HG03095 (cell line): ENCODE measurements at regions not wholly inside any gene's neighbourhood (a gene's known extent, or its start where the extent isn't known, plus 50 kb on each side); places are given as distances from the start of the nearest gene placed in this dataset.
"Not testable (repeated sequence)": the region's sequence is repeated elsewhere in the genome, so short reads cannot be mapped to it uniquely, and the experiment has no call there.

ENCODE experiments used
- ATAC-seq: cut with Tn5 transposase; IDR thresholded peaks from one replicate; pipeline ENCODE4 v1.9.1; 2021; ENCODE audit warnings: moderate library complexity; ENCODE audit not compliant: unreplicated experiment

DNA sequence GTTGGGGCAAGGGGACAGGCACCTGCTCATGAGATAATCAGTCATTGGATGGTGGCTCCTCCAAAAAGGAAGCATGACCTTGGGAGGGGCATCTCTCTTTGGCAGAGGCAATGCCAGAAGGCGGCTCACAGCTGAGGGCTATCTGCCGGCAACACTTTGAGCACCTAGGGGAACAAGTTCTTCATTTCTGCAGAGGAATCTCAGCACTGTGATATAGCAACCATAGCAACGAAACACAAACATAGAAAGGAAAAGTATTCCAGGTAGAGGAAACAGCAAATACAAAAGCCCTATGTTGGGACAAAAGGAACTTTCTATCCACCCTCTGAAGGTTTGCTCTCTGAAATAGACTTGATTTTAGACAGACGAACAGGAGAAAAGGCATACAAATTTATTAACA is 89.1 kb upstream of the NEDD4L start:
- no peak for ATAC-seq

DNA sequence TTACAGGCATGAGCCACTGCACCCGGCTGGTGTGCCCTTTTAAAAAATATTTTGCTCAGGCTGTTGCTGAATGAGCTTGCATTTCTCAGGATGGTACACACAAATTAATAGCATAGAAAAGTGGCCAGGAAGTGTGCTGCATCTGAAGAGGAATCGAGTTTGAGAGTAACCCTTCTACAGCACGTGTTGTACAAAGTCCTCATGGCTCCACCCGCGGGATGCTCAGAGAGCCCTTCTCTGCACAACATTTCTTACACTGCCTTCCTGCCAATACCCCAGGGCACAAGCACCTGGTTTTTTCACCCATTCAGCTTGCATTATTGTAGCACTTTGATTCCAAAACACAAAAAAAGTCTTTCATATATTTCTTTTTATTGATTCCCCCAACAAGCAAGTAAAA is 90.1 kb upstream of the NEDD4L start:
- no peak for ATAC-seq

DNA sequence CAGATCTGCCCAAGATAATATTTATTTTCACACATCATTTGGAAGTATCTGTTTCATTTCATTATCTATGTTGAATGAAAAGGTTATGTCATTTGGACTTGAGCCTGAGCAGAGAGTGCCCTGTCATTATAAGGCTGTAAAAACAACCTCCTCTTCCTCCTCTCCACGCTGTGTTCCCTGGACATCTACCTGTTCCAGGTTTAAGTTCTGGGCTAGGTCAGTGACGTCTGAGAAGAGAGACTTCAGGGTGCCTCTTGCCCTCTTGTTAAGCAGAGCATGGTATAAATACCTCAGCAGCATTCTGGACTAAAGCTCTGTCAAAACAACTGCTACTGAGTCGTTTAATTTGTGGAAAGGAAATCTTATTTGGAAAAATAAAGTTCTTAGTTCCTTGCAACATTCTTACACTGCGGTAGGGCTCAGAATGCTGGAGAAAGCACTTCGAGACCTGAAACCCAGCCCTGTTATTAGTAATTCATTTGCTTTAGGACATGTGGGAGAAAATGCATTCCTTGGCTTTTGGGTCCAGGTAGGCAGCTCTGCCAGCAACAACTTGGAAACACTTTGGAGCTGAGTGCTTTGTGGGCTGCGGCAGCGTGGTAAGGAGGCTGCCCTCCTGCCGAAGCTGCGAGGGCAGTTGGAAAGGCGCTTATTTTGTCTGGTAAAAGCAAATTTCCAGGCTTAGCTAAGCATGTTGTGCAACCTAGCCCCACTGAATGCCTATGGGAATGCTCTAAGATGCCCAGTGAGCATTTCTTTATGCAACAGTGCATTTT is 91.8 kb upstream of the NEDD4L start:
- ATAC-seq = no peak

DNA sequence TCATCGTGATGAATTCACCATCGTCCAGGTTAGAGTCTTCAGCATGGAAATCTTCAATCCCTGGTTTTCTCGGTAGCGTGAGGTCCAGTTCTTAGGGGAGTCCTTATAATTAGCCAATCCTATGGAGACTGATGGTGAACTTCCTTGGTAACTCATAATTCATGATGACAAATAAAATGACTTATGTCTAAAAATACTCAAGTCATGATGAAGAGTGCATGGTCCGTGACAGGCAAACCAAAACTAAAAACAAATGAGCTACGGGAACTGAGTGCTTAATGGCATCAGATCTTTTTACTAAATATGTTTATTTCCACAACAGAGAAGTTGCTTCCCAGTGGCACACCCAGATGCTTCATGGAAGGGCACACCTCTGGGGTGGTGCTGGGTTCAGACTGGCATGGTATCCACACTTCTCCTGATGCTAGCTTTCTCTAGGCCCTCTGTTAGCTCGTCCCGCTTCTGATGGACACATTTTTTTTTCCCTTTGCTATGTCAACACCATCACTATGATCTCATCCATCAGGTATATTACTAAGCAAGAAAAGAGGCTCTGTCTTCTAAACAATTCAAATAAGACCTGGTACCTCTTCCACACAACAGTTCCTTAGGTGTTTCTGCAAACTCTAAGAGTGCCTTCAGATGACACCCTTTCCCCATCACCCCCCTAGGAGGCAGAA is 92.8 kb upstream of the NEDD4L start:
- no peak for ATAC-seq

DNA sequence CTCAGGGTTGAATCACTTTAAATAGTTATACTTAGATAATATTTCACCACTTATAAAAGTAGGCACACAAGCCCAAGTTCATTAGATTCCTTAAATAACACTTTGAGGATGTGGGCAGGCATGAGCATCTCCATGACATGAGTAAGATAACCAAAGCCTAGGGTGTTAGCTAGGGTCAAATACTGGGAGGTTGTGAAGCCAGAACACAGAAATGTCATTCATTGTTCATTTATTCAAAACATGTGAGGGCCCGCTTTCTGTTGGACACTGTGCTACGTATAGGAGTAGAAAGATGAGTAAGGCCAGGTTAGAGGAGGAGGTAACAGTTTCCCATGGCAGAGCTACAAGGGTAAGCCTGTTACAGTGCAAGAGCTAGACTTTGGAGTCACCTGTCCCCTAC is 93.5 kb upstream of the NEDD4L start:
- no peak for ATAC-seq

DNA sequence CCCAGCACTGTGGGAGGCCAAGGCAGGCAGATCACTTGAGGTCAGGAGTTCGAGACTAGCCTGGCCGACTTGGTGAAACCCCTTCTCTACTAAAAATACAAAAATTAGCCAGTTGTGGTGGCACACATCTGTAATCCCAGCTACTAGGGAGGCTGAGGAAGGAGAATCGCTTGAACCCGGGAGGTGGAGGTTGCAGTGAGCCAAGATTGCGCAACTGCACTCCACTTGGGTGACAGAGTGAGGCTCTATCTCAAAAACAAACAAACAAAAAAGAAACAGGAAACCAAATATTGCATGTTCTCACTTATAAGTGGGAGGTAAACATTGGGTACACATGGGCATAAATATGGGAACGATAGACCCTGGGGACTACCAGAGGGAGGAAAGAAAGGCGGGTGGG is 94.7 kb upstream of the NEDD4L start:
- ATAC-seq = not testable (repeated sequence)

DNA sequence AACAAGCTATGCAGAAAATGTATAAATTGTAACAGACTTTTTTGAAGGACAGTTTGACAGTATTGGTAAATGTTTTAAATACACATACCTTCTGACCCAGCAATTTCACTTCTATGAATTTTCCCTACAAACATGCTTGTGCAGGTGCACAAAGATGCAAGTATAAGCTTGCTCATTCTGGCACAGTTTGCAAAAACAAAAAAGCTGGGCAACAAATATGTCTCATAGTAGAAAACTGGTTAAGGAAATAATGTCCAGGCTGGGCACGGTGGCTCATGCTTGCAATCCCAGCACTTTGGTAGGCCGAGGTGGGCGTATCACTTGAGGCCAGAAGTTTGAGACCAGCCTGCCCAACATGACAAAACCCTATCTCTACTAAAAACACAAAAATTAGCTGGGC is 96.9 kb upstream of the NEDD4L start:
- no peak for ATAC-seq

DNA sequence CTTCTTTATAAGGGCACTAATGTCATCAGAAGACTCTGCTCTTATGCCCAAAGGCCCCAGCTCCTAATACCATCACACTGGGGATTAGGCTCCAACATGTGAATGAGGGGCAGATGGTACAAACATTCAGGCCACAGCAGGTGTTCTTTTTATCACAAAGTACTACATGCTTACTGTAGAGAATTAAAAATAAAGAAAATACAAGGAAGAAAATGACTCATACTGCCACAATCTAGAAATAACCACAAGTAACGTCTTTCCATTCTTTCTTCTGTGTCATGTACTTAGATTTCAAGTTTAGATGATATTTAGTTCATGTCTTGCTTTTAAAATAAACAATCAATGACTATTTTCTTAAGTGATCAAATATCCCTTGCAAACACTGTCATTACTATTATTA is 100.3 kb upstream of the NEDD4L start:
- no peak for ATAC-seq

DNA sequence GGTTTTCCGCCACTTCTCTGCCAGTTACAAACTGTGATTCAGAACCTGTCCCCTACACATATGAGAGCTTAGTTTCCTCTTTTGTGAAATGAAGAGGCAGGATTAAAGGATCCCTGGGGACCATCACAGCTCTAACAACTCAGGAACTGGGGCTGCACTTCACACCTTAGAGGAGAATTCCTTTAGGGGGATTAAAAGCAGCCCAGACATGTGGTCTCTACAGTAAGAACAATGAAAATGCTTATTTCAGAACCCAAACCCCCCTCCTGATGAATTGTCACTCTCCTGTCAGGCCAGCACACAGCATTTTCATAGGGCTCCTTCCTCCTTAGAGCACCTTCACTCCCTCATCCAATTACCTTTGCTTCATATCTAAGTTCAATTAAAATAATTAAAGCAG is 101.5 kb upstream of the NEDD4L start:
- ATAC-seq = no peak

DNA sequence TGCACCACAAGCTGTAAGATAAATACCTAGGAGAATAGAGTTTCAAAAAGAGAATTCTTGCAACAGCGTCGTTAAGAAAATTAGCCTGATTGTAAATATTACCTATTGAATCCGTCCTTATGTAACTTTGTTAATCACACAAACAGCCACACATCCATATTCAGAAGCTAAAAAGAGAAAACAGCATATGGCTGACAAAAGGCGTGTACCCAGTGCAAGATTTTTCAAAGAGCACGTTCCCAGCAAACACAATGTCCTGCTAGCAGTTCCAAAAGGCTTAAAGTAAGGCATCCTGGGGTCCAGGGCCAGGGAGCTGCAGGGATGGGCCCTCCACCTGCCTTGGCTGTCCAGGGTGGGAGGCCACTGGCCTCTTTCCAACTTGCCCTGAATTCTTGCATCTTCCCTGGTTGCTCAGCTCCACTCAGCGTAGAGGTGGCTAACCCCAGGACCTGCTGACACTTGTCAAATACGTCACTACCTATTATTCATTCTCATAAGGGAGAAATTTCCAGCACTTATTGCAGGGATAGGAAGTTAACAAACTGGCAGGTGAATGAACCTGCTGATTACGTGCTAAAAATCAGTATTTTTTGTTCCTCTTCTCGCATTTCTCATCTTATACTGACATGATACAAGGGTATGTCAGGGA is 102.1 kb upstream of the NEDD4L start:
- no peak for ATAC-seq

DNA sequence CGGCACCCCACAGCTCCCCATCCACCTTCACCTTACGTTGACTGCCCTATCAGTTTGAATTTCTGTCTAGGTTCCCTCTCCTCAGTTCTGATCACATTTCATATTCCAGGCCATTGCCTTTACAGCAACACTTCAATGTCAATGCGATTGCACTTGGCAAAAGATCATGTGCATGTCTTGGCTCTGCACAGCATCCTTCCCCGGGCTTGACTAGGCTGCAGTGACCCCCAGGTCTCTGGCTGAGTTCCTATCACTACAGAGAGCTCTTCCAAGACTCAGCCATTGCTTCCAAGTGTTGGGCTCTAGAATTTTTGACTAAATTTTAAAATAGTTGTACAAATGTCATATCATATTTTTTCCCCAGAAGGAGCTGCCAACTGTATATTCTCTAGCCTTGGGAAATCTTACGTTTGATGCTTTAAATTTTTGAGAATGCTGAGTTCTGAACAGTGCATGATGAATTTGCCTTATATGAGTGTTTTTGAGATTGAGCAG is 103.8 kb upstream of the NEDD4L start:
- ATAC-seq = no peak

DNA sequence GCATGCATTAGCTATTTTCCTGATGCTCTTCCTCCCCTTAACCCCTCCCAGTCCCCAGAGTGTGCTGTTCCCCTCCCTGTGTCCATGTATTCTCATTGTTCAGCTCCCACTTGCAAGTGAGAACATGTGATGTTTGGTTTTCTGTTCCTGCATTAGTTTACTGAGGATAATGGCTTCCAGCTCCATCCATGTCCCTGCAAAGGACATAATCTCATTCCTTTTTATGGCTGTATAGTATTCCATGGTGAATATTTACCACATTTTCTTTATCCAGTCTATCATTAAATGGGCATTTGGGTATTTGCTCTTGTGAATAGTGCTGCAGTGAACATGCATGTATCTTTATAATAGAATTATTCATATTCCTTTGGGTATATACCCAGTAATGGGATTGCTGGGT is 109.7 kb upstream of the NEDD4L start:
- ATAC-seq = not testable (repeated sequence)

DNA sequence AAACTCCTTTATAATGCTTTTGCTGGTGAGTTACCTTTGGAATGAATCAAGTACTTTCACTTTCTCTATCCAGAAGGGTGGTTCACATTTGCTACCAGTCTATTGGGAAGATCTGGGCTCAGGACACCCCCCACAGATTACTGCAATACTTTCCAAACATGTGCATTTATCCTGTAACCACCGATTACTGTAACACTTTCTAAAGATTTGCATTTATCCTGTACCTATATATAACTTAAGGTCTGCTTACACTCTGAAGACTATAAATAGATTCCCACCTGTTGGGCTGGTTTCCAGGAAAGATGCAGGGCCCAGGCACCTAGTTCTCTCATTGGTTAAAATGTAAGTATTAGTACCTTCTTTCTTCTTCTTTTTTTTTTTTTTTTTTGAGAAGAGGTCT is 113.0 kb upstream of the NEDD4L start:
- ATAC-seq = peak; percentile 85

DNA sequence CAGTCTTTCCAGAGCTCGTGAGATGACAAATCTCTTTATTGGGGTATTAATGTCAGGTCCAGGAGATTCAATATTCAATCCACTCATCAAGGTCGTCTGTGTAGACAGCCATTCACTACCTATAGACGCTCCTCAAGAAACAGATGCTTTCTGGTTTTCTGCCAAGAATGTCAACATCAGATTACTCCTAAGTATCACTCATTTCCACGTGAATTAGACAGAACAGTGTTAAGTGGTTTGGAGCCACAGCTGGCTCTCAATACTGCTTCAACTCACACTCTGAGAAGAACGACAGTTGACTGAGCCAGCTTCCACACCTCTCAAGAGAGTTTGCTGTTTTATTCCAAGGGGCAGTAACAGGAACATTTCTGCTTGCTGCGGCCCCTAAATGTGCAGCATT is 113.5 kb upstream of the NEDD4L start:
- ATAC-seq = peak; percentile 7

DNA sequence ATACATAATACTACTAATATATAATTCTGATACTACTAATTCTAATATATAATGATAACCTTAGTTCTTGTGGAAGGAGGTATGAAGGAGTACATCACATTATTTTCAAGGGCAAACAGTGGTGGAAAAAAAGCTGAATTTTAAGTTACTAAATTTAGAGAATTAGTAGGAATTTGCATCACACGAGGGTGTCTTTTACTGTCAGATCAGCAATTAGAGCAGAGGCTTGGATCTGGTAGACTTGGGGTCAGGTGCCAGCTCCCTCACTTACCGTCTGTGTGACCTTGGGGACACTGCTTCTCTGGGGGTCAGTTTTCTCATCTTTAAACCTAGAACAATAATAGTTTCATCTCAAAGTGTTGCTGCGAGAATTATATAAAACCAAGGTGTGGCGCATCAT is 114.1 kb upstream of the NEDD4L start:
- no peak for ATAC-seq

DNA sequence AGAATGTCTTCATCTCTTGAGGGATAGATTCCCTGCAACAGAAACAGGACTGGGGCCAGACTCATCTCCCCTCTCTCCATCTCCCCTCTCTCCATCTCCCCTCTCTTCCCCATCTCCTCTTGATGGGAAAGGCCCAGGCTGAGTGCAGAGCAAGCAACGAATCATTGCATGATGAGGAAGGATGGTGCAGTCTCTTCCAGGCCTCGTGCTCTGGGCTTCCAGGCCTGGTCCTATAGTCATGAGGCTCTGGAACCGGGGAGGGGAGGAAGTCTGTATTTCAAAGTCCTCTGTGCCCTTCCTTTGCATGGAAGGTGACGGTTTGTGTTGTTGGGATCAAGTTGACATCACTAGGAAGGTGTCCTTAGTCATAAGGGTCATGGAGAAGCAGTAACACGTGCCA is 115.6 kb upstream of the NEDD4L start:
- no peak for ATAC-seq

DNA sequence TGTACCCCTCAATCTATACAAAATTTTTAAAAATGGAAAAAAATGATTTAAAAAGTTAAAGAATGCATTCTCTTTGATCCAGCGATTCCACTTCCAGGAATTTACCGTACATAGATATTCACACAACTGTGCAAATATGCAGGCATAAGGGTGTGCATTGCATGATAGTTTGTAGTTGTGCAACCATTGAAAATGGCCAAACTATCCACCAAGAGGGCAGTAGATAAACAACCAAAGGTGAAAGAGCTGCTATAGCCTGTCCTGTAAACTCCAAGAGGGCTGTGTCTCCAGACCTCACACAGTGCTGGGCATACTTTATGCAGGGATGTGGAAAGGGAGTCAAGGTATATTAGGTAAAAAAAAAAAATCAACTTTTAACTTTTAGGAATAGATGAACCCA is 116.5 kb upstream of the NEDD4L start:
- ATAC-seq = no peak

DNA sequence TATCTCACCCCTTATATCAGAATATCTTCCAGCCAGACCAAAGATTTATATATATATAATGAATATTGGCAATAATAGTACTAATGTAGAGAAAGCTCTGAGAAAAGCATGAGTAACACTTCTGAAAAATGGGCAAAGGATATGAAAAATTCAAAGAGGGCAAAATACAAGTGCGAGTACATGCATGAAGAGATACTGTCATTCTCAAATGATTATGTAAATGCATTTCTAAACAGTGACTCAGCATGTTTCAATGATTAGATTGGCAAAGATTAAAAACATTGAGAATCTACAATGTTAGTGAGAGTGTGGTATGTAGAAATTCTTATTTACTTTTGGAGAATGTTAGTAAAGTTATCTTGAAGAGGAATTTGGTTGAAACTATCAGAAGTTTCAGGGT is 118.3 kb upstream of the NEDD4L start:
- no peak for ATAC-seq

DNA sequence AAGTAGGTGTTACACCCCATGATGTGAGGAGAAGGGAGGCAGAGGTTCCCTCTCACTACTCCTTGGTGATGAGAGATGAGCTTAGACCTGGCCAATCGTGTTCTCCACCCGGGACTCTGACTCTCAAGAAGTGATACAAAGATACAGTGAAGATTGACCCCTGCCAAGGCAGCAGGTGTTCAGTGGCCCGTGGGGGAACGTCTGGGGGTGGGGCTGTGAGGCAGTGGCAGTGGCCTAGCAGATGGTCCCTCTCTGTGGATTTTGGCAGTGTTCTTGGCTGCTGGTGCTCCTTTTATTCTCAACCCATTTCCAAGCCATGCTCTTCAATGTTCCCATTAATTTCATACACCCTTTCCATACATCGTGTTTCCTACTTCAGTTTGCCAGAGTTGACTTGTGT is 120.4 kb upstream of the NEDD4L start:
- no peak for ATAC-seq

DNA sequence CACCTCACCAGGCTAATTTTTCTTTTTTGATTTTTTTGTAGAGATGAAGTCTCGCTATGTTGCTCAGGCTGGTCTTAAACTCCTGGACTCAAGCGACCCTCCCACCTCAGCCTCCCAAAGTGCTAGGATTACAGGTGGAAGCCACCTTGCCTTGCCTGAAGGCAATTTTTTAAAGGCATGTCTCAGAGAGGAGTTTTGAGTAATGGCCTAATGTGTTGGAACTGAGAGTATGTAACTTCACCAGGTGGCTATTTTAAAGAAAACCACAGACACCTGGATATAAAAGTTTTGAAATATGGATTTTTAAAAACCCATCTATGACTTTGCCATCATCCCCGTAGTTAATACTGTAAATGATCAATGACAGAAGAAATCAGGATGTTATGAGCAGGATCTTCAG is 119.8 kb upstream of the ATP8B1 start:
- ATAC-seq = no peak

DNA sequence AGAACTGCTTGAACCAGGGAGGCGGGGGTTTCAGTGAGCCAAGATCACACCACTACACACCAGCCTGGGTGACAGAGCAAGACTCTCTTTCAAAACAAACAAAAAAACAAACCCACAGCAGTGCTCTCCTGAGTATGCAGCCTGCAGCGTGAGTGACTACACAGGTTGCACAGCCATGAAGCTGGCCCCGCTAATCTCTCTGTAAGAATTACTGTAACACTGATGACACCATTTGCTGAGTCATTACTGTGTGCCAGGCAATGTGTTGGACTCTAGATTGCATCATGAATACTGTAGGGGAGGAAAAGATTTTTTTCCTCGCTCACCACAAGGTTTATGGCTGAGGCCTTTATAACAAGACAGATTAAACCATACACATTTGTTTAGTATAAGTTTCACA is 118.6 kb upstream of the ATP8B1 start:
- no peak for ATAC-seq

DNA sequence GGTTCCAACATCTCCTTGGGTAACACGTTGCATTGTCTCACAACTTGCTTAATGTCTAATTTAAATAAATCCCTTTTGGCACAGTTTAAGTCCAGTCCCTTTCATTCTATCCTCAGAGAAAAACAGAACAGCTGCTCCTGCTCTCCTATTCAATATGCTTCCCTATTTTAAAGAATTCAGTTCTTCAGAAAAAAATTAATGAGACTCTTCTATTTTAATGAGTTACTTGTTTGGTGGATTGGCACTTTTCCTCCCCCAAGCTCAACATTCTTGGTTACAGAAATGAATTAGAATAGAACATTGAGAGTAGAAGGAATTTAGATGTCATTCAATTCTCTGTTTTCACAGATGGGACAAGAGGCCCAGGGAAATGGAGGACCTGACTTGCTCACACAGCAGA is 116.9 kb upstream of the ATP8B1 start:
- ATAC-seq = no peak
